ENCODE measurements at regions not wholly inside any gene's neighbourhood (a gene's known extent, or its start where the extent isn't known, plus 50 kb on each side); places are given as distances from the start of the nearest gene placed in this dataset.

GRCh38 chr7:42478717-42479116, 241.7 kb upstream of the GLI3 start:
- Histone ChIP-seq H3K36me3 (ENCODE audit: low read length) (no peaks in the 10 kb centered on the region), H3K9me3 (ENCODE audit: insufficient read depth, low read length) (no peaks in the 10 kb centered on the region), H3K9ac (ENCODE audit: low read length) (no peak overlapping the region), H2AFZ (ENCODE audit: low read depth, low read length, severe bottlenecking) (no peak overlapping the region), H3F3A (ENCODE audit: insufficient read depth) (no peaks in the 10 kb centered on the region), H3K4me3 (ENCODE audit: insufficient read depth, low read length, poor library complexity, severe bottlenecking) (no peak overlapping the region), H3K4me2 (ENCODE audit: low read depth, low read length, poor library complexity, severe bottlenecking) (no peak overlapping the region), H4K20me1 (ENCODE audit: low read depth, low read length) (no peaks in the 10 kb centered on the region), H3K27ac (ENCODE audit: low read depth, low read length) (no peak overlapping the region), H3K79me2 (ENCODE audit: insufficient read depth, low read length) (no peaks in the 10 kb centered on the region), H3K9me2 (replicated peaks; ENCODE audit: insufficient read depth, low read length) (no peaks in the 10 kb centered on the region), H3K27me3 (ENCODE audit: low read length) (no peaks in the 10 kb centered on the region)
- TF ChIP-seq EZH2phosphoT487 (conservative IDR thresholded peaks at IDR 0.05; ENCODE audit: low read length) (no peak), CTCF (IDR thresholded peaks at IDR 0.05; ENCODE audit: insufficient read depth, low read length, poor library complexity, severe bottlenecking) (no peak)

DNA sequence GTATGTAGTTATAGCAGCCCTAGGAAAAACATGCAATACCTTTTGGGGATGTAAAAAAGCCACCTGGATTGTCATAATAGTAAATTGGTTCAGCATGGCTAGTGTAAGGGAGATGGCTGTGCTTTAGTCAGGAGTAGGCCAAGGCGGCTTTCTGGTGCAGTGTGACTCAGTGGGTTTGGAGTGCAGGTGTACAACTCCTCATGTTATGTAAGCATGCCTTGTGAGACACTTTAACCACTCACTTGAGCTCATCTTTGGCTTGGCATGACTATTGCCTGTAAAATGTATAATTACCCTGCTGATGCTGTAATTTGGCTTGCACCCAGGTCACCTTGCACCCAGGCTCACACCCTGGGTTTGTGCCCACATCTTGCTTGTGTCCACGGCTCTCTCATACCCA, 239.2 kb upstream of the GLI3 start:
- no peaks in the 10 kb centered on the region for H3K27me3 ChIP-seq (ENCODE audit: low read length)
- no peaks in the 10 kb centered on the region for H3K36me3 ChIP-seq (ENCODE audit: low read length)
- H3K9me3 ChIP-seq (ENCODE audit: insufficient read depth, low read length) = no peaks in the 10 kb centered on the region
- TF ChIP-seq EZH2phosphoT487 (conservative IDR thresholded peaks at IDR 0.05; ENCODE audit: low read length) = no peak
- no peak for TF ChIP-seq CTCF (IDR thresholded peaks at IDR 0.05; ENCODE audit: insufficient read depth, low read length, poor library complexity, severe bottlenecking)
- H2AFZ ChIP-seq (ENCODE audit: low read depth, low read length, severe bottlenecking) = no peak overlapping the region
- H3K79me2 ChIP-seq (ENCODE audit: insufficient read depth, low read length) = no peaks in the 10 kb centered on the region
- H3F3A ChIP-seq (ENCODE audit: insufficient read depth) = no peaks in the 10 kb centered on the region
- no peak overlapping the region for H3K4me3 ChIP-seq (ENCODE audit: insufficient read depth, low read length, poor library complexity, severe bottlenecking)
- H3K27ac ChIP-seq (ENCODE audit: low read depth, low read length) = no peak overlapping the region
- no peaks in the 10 kb centered on the region for H4K20me1 ChIP-seq (ENCODE audit: low read depth, low read length)
- H3K4me2 ChIP-seq (ENCODE audit: low read depth, low read length, poor library complexity, severe bottlenecking) = no peak overlapping the region
- no peaks in the 10 kb centered on the region for H3K9me2 ChIP-seq (replicated peaks; ENCODE audit: insufficient read depth, low read length)
- no peak overlapping the region for H3K9ac ChIP-seq (ENCODE audit: low read length)

GRCh38 chr7:42475082-42475481, 238.1 kb upstream of the GLI3 start:
- no peak overlapping the region for H2AFZ ChIP-seq (ENCODE audit: low read depth, low read length, severe bottlenecking)
- no peak overlapping the region for H3K4me2 ChIP-seq (ENCODE audit: low read depth, low read length, poor library complexity, severe bottlenecking)
- H3K4me3 ChIP-seq (ENCODE audit: insufficient read depth, low read length, poor library complexity, severe bottlenecking) = no peak overlapping the region
- no peaks in the 10 kb centered on the region for H4K20me1 ChIP-seq (ENCODE audit: low read depth, low read length)
- H3K9ac ChIP-seq (ENCODE audit: low read length) = no peak overlapping the region
- H3K9me2 ChIP-seq (replicated peaks; ENCODE audit: insufficient read depth, low read length) = no peaks in the 10 kb centered on the region
- no peak overlapping the region for H3K27ac ChIP-seq (ENCODE audit: low read depth, low read length)
- TF ChIP-seq CTCF (IDR thresholded peaks at IDR 0.05; ENCODE audit: insufficient read depth, low read length, poor library complexity, severe bottlenecking) = no peak
- no peak for TF ChIP-seq EZH2phosphoT487 (conservative IDR thresholded peaks at IDR 0.05; ENCODE audit: low read length)
- no peaks in the 10 kb centered on the region for H3K27me3 ChIP-seq (ENCODE audit: low read length)
- H3F3A ChIP-seq (ENCODE audit: insufficient read depth) = no peaks in the 10 kb centered on the region
- no peaks in the 10 kb centered on the region for H3K36me3 ChIP-seq (ENCODE audit: low read length)
- H3K9me3 ChIP-seq (ENCODE audit: insufficient read depth, low read length) = no peaks in the 10 kb centered on the region
- H3K79me2 ChIP-seq (ENCODE audit: insufficient read depth, low read length) = no peaks in the 10 kb centered on the region

DNA sequence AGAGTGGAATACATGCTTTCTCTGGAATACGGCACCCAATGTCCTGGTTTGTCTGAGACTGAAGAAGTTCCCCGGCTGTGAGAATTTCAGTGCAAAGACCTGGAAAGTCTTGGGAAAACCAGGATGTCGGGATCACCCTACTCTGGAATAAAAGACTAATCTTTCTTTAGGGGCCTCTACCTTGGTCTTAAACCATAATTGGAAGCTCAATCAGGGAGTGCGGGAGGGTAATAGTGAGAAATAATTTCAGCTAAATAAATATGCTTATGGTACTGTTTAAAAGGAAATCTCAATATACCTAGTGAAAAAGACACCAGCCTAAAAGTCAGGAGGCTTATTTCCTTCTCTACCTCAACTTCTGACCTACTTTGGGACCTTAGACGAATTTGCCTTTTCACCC, 236.1 kb upstream of the GLI3 start:
- Histone ChIP-seq H3K9ac (ENCODE audit: low read length) (no peak overlapping the region), H3K79me2 (ENCODE audit: insufficient read depth, low read length) (no peaks in the 10 kb centered on the region), H3F3A (ENCODE audit: insufficient read depth) (no peaks in the 10 kb centered on the region), H2AFZ (ENCODE audit: low read depth, low read length, severe bottlenecking) (no peak overlapping the region), H3K9me2 (replicated peaks; ENCODE audit: insufficient read depth, low read length) (no peaks in the 10 kb centered on the region), H3K27me3 (ENCODE audit: low read length) (no peaks in the 10 kb centered on the region), H4K20me1 (ENCODE audit: low read depth, low read length) (no peaks in the 10 kb centered on the region), H3K4me2 (ENCODE audit: low read depth, low read length, poor library complexity, severe bottlenecking) (no peak overlapping the region), H3K9me3 (ENCODE audit: insufficient read depth, low read length) (no peaks in the 10 kb centered on the region), H3K36me3 (ENCODE audit: low read length) (no peaks in the 10 kb centered on the region), H3K4me3 (ENCODE audit: insufficient read depth, low read length, poor library complexity, severe bottlenecking) (no peak overlapping the region), H3K27ac (ENCODE audit: low read depth, low read length) (no peak overlapping the region)
- TF ChIP-seq CTCF (IDR thresholded peaks at IDR 0.05; ENCODE audit: insufficient read depth, low read length, poor library complexity, severe bottlenecking) = no peak
- TF ChIP-seq EZH2phosphoT487 (conservative IDR thresholded peaks at IDR 0.05; ENCODE audit: low read length) = no peak

Data from SU-DHL-6 (cell line).